CD14-positive monocyte (primary cell): ENCODE measurements at regions not wholly inside any gene's neighbourhood (a gene's known extent, or its start where the extent isn't known, plus 50 kb on each side); places are given as distances from the start of the nearest gene placed in this dataset.

Experiments used
- DNase-seq, 3 donors: peaks; one replicate each; pipeline ENCODE4 v3.0.0-alpha.2; 2011 to 2022
- H2AFZ ChIP-seq: 2 replicates; pipeline ENCODE4 v1.6.0; 2012; ENCODE audit warnings: mild to moderate bottlenecking, low read depth, low read length, inconsistent platforms; ENCODE audit not compliant: insufficient read depth, poor library complexity, severe bottlenecking
- H3K27ac ChIP-seq, 2 donors: 1 replicate in 1 of 2; 2 replicates in 1 of 2; pipeline ENCODE4 v1.5.1; 2012 to 2013; ENCODE audit warnings: low read length in 2 of 2, control low read depth in 1 of 2, inconsistent platforms in 1 of 2, low read depth in 1 of 2, mild to moderate bottlenecking in 1 of 2
- H3K27me3 ChIP-seq, 2 donors: one replicate each; pipeline versions ENCODE4 v1.6.0 to v1.6.1; 2011 to 2013; ENCODE audit warnings: low read length in 2 of 2; ENCODE audit not compliant: control insufficient read depth in 2 of 2, insufficient read depth in 2 of 2
- H3K36me3 ChIP-seq, 2 donors: replicated peaks in 1 of 2; 1 replicate in 1 of 2; 2 replicates in 1 of 2; pipeline versions ENCODE4 v1.5.1 to v1.6.1; 2012 to 2013; ENCODE audit warnings: low read length in 2 of 2, control low read depth in 1 of 2, inconsistent platforms in 1 of 2, mild to moderate bottlenecking in 1 of 2; ENCODE audit not compliant: insufficient read depth in 2 of 2, control insufficient read depth in 1 of 2
- H3K4me1 ChIP-seq, 2 donors: 1 replicate in 1 of 2; 2 replicates in 1 of 2; pipeline versions ENCODE4 v1.5.1 to v1.6.1; 2012 to 2013; ENCODE audit warnings: low read length in 2 of 2, control low read depth in 1 of 2, inconsistent platforms in 1 of 2, mild to moderate bottlenecking in 1 of 2, moderate library complexity in 1 of 2; ENCODE audit not compliant: insufficient read depth in 2 of 2, control insufficient read depth in 1 of 2
- H3K4me2 ChIP-seq: replicated peaks from 2 replicates; pipeline ENCODE3; 2012; ENCODE audit warnings: low read length, moderate library complexity, mild to moderate bottlenecking; ENCODE audit not compliant: poor library complexity, severe bottlenecking; ENCODE audit errors: extremely low read depth
- H3K4me3 ChIP-seq, 3 experiments: fragments of 200-600 bp in 1 of 3; sonication (generic) in 1 of 3; replicated peaks in 1 of 3; 1 replicate in 2 of 3; 2 replicates in 1 of 3; pipeline ENCODE4 v1.5.1; 2011 to 2013; ENCODE audit warnings: low read length in 3 of 3, mild to moderate bottlenecking in 3 of 3, control low read depth in 2 of 3, low read depth in 2 of 3, inconsistent platforms in 1 of 3, moderate library complexity in 1 of 3
- H3K79me2 ChIP-seq: 2 replicates; pipeline ENCODE4 v1.6.0; 2012; ENCODE audit warnings: mild to moderate bottlenecking, control low read depth, inconsistent platforms, low read length, moderate library complexity; ENCODE audit not compliant: insufficient read depth
- H3K9ac ChIP-seq: 2 replicates; pipeline ENCODE4 v1.6.0; 2017; ENCODE audit warnings: low read length, mild to moderate bottlenecking; ENCODE audit not compliant: insufficient read depth, poor library complexity, severe bottlenecking
- H3K9me3 ChIP-seq, 2 donors: replicated peaks in 1 of 2; 1 replicate in 1 of 2; 2 replicates in 1 of 2; pipeline versions ENCODE4 v1.5.1 to v1.6.1; 2012 to 2013; ENCODE audit warnings: low read length in 2 of 2, control low read depth in 1 of 2; ENCODE audit not compliant: control insufficient read depth in 1 of 2, insufficient read depth in 1 of 2
- H4K20me1 ChIP-seq: 2 replicates; pipeline ENCODE4 v1.6.0; 2012; ENCODE audit warnings: mild to moderate bottlenecking, low read length, control low read depth, moderate library complexity; ENCODE audit not compliant: insufficient read depth
- H3K27ac Mint-ChIP-seq, 7 donors: one replicate each; pipeline ENCODE4 v1.8.0; 2020; ENCODE audit warnings: mild to moderate bottlenecking in 7 of 7, mixed read lengths in 7 of 7, moderate library complexity in 6 of 7, inconsistent platforms in 2 of 7
- H3K27me3 Mint-ChIP-seq, 3 donors: one replicate each; pipeline ENCODE4 v1.8.0; 2021 to 2022; ENCODE audit warnings: low read depth in 3 of 3, mild to moderate bottlenecking in 3 of 3, mixed read lengths in 3 of 3, moderate library complexity in 3 of 3, inconsistent platforms in 1 of 3
- H3K36me3 Mint-ChIP-seq, 2 donors: one replicate each; pipeline ENCODE4 v1.8.0; 2020; ENCODE audit warnings: mixed read lengths in 2 of 2, inconsistent platforms in 1 of 2, mild to moderate bottlenecking in 1 of 2
- H3K4me1 Mint-ChIP-seq: one replicate; pipeline ENCODE4 v1.8.0; 2020; ENCODE audit warnings: mild to moderate bottlenecking, mixed read lengths
- H3K4me3 Mint-ChIP-seq, 2 donors: one replicate each; pipeline ENCODE4 v1.8.0; 2020; ENCODE audit warnings: mild to moderate bottlenecking in 2 of 2, mixed read lengths in 2 of 2, moderate library complexity in 1 of 2
- H3K9me3 Mint-ChIP-seq, 7 donors: one replicate each; pipeline ENCODE4 v1.8.0; 2020 to 2022; ENCODE audit warnings: mixed read lengths in 7 of 7, mild to moderate bottlenecking in 6 of 7, moderate library complexity in 6 of 7, inconsistent platforms in 2 of 7
- CTCF ChIP-seq: fragments of 200-600 bp; IDR thresholded peaks from one replicate; pipeline ENCODE4 v1.8.0; 2022; ENCODE audit warnings: antibody characterized with exemption, mild to moderate bottlenecking
- WGBS: methylation state at CpG from one replicate; pipeline ENCODE4 v1.1.5; 2013; ENCODE audit warnings: missing lambda C conversion rate; ENCODE audit not compliant: insufficient coverage; 5-methylcytosine and 5-hydroxymethylcytosine counted together
- intact Hi-C, 2 donors: fragments of 100-400 bp; cut with micrococcal nuclease; formaldehyde crosslinking; loops; one replicate each; pipeline versions ENCODE4 v1.15.0 to v1.15.1; 2023

GRCh38 chr9:81387360-81388106, 301.8 kb downstream of the TLE1 start:
- H3K79me2 ChIP-seq = no peaks in the 10 kb centered on the region
- H3K9me3 Mint-ChIP-seq = peaks cover 0 to 9% (median 2%) of the 10 kb centered on the region in 7 donors
- intact Hi-C loops = no loop called here
- no peak overlapping the region for H3K4me3 ChIP-seq
- H3K4me3 Mint-ChIP-seq = no peak overlapping the region
- H3K27ac Mint-ChIP-seq = no peak overlapping the region
- no peaks in the 10 kb centered on the region for H3K9me3 ChIP-seq
- H3K36me3 Mint-ChIP-seq = no peaks in the 10 kb centered on the region
- TF ChIP-seq CTCF = no peak
- no peak overlapping the region for H3K27ac ChIP-seq
- H3K27me3 Mint-ChIP-seq = peaks cover 0 to 2% (median 0%) of the 10 kb centered on the region in 3 donors
- 95% methylated on average over 3 of the region's 8 CpGs for WGBS
- no peak for DNase-seq
- H2AFZ ChIP-seq = no peak overlapping the region
- no peaks in the 10 kb centered on the region for H3K36me3 ChIP-seq
- H3K27me3 ChIP-seq = no peaks in the 10 kb centered on the region
- no peaks in the 10 kb centered on the region for H4K20me1 ChIP-seq
- no peak overlapping the region for H3K9ac ChIP-seq
- no peak overlapping the region for H3K4me2 ChIP-seq
- no peaks in the 10 kb centered on the region for H3K4me1 Mint-ChIP-seq
- H3K4me1 ChIP-seq = no peaks in the 10 kb centered on the region

GRCh38 chr9:81384911-81385310, 304.4 kb downstream of the TLE1 start:
- Histone ChIP-seq H3K27ac (no peak overlapping the region), H3K9ac (no peak overlapping the region), H3K79me2 (no peaks in the 10 kb centered on the region), H3K4me1 (no peaks in the 10 kb centered on the region), H4K20me1 (no peaks in the 10 kb centered on the region), H3K27me3 (no peaks in the 10 kb centered on the region), H3K36me3 (no peaks in the 10 kb centered on the region), H3K4me2 (no peak overlapping the region), H3K9me3 (no peaks in the 10 kb centered on the region), H3K4me3 (no peak overlapping the region), H2AFZ (no peak overlapping the region)
- no peak for TF ChIP-seq CTCF
- no peak for DNase-seq
- intact Hi-C loops = no loop called here
- WGBS = 74% methylated on average over 3 of the region's 3 CpGs
- Mint-ChIP-seq H3K9me3 (peaks cover 0 to 7% (median 2%) of the 10 kb centered on the region in 7 donors), H3K27me3 (peaks cover 0 to 3% (median 0%) of the 10 kb centered on the region in 3 donors), H3K4me1 (no peaks in the 10 kb centered on the region), H3K4me3 (no peak overlapping the region), H3K27ac (no peak overlapping the region), H3K36me3 (no peaks in the 10 kb centered on the region)
